H9 (cell line): ENCODE measurements at regions not wholly inside any gene's neighbourhood (a gene's known extent, or its start where the extent isn't known, plus 50 kb on each side); places are given as distances from the start of the nearest gene placed in this dataset.

Source experiments
- DNase-seq: peaks from one replicate; pipeline ENCODE4 v3.0.0-alpha.2; 2017
- H2AFZ ChIP-seq: one replicate; pipeline ENCODE4 v1.6.1; 2013; ENCODE audit warnings: mild to moderate bottlenecking, low read length, control low read depth, moderate library complexity
- H2AK5ac ChIP-seq: 2 replicates; pipeline ENCODE4 v1.6.1; 2013; ENCODE audit warnings: low read length, control low read depth, mixed read lengths; ENCODE audit not compliant: insufficient read length
- H2BK120ac ChIP-seq: one replicate; pipeline ENCODE4 v1.6.1; 2013; ENCODE audit warnings: low read depth, mild to moderate bottlenecking, low read length, control low read depth, inconsistent platforms; ENCODE audit not compliant: poor library complexity, severe bottlenecking
- H2BK12ac ChIP-seq: 2 replicates; pipeline ENCODE4 v1.6.1; 2013; ENCODE audit warnings: low read length, control low read depth, mixed read lengths, low read depth; ENCODE audit not compliant: insufficient read length
- H2BK15ac ChIP-seq: 2 replicates; pipeline ENCODE4 v1.6.1; 2013; ENCODE audit warnings: low read depth, low read length, control low read depth
- H2BK20ac ChIP-seq: one replicate; pipeline ENCODE4 v1.6.1; 2013; ENCODE audit warnings: low read depth, mild to moderate bottlenecking, low read length, control low read depth, inconsistent platforms; ENCODE audit not compliant: poor library complexity, severe bottlenecking
- H2BK5ac ChIP-seq: 2 replicates; pipeline ENCODE4 v1.6.1; 2013; ENCODE audit warnings: low read length, control low read depth, mixed read lengths; ENCODE audit not compliant: insufficient read length
- H3K14ac ChIP-seq: 2 replicates; pipeline ENCODE4 v1.6.1; 2013; ENCODE audit warnings: low read length, control low read depth; ENCODE audit not compliant: insufficient read depth
- H3K18ac ChIP-seq: 2 replicates; pipeline ENCODE4 v1.6.1; 2013; ENCODE audit warnings: low read depth, mild to moderate bottlenecking, mixed read lengths, low read length, control low read depth; ENCODE audit not compliant: insufficient read length
- H3K23ac ChIP-seq: 2 replicates; pipeline ENCODE4 v1.6.1; 2013; ENCODE audit warnings: low read length, control low read depth, mixed read lengths, low read depth; ENCODE audit not compliant: insufficient read length
- H3K23me2 ChIP-seq: 2 replicates; pipeline ENCODE4 v1.6.1; 2013; ENCODE audit warnings: low read depth, mild to moderate bottlenecking, mixed read lengths, low read length, control low read depth; ENCODE audit not compliant: insufficient read length, poor library complexity, severe bottlenecking
- H3K27ac ChIP-seq: 2 replicates; pipeline ENCODE4 v1.5.1; 2013; ENCODE audit warnings: low read length, control low read depth, mixed read lengths, low read depth; ENCODE audit not compliant: insufficient read length
- H3K27me3 ChIP-seq: 2 replicates; pipeline ENCODE4 v1.6.1; 2013; ENCODE audit warnings: low read length, control low read depth, inconsistent platforms; ENCODE audit not compliant: insufficient read depth
- H3K4ac ChIP-seq: 2 replicates; pipeline ENCODE4 v1.6.1; 2013; ENCODE audit warnings: low read depth, mild to moderate bottlenecking, control low read depth, inconsistent platforms, low read length, moderate library complexity
- H3K4me1 ChIP-seq: 2 replicates; pipeline ENCODE4 v1.6.1; 2013; ENCODE audit warnings: low read length, control low read depth, inconsistent platforms; ENCODE audit not compliant: insufficient read depth
- H3K4me2 ChIP-seq: 2 replicates; pipeline ENCODE4 v1.6.1; 2013; ENCODE audit warnings: low read length, control low read depth, mixed read lengths; ENCODE audit not compliant: insufficient read length, insufficient read depth
- H3K56ac ChIP-seq: 2 replicates; pipeline ENCODE4 v1.6.1; 2013; ENCODE audit warnings: low read depth, mild to moderate bottlenecking, mixed read lengths, low read length, control low read depth; ENCODE audit not compliant: insufficient read length
- H3K79me1 ChIP-seq: 2 replicates; pipeline ENCODE4 v1.6.1; 2013; ENCODE audit warnings: low read depth, mild to moderate bottlenecking, moderate library complexity, low read length, control low read depth, inconsistent platforms; ENCODE audit not compliant: insufficient read depth, poor library complexity, severe bottlenecking
- H3K79me2 ChIP-seq: 2 replicates; pipeline ENCODE4 v1.6.1; 2013; ENCODE audit warnings: low read length, control low read depth, inconsistent platforms; ENCODE audit not compliant: insufficient read depth
- H3K9ac ChIP-seq: 2 replicates; pipeline ENCODE4 v1.6.1; 2013; ENCODE audit warnings: low read length, control low read depth, mixed read lengths; ENCODE audit not compliant: insufficient read length; ENCODE audit errors: extremely low read depth
- H3K9me3 ChIP-seq: one replicate; pipeline ENCODE4 v1.6.1; 2013; ENCODE audit warnings: low read depth, low read length, inconsistent platforms; ENCODE audit not compliant: control insufficient read depth
- H3T11ph ChIP-seq: one replicate; pipeline ENCODE4 v1.6.1; 2013; ENCODE audit warnings: mild to moderate bottlenecking, low read length, control low read depth, inconsistent platforms
- H4K20me1 ChIP-seq: one replicate; pipeline ENCODE4 v1.6.1; 2013; ENCODE audit not compliant: control insufficient read depth, insufficient read length, insufficient read depth
- H4K5ac ChIP-seq: 2 replicates; pipeline ENCODE4 v1.6.1; 2013; ENCODE audit warnings: low read depth, mild to moderate bottlenecking, mixed read lengths, low read length, control low read depth; ENCODE audit not compliant: insufficient read length
- H4K8ac ChIP-seq: replicated peaks from 2 replicates; pipeline ENCODE4 v1.6.1; 2013; ENCODE audit warnings: low read length, control low read depth, mixed read lengths, low read depth; ENCODE audit not compliant: insufficient read length
- H4K91ac ChIP-seq: 2 replicates; pipeline ENCODE4 v1.6.1; 2013; ENCODE audit warnings: low read depth, mild to moderate bottlenecking, moderate library complexity, mixed read lengths, low read length, control low read depth; ENCODE audit not compliant: insufficient read length
- H3K27ac Mint-ChIP-seq, 3 experiments: 2 replicates in 2 of 3; 3 replicates in 1 of 3; pipeline ENCODE4 v1.8.0; 2020 to 2021; ENCODE audit warnings: mixed read lengths in 3 of 3, mild to moderate bottlenecking in 1 of 3, moderate library complexity in 1 of 3
- H3K27me3 Mint-ChIP-seq: 2 replicates; pipeline ENCODE4 v1.8.0; 2021; ENCODE audit warnings: low read depth, mild to moderate bottlenecking, moderate library complexity, mixed read lengths
- H3K36me3 Mint-ChIP-seq, 3 experiments: 2 replicates in 2 of 3; 3 replicates in 1 of 3; pipeline ENCODE4 v1.8.0; 2020 to 2021; ENCODE audit warnings: low read depth in 3 of 3, mixed read lengths in 3 of 3; ENCODE audit not compliant: insufficient read depth in 1 of 3
- H3K4me1 Mint-ChIP-seq, 2 experiments: 2 replicates each; pipeline ENCODE4 v1.8.0; 2020; ENCODE audit warnings: mixed read lengths in 2 of 2
- H3K4me3 Mint-ChIP-seq, 2 experiments: 2 replicates in 1 of 2; 3 replicates in 1 of 2; pipeline ENCODE4 v1.8.0; 2020 to 2021; ENCODE audit warnings: mild to moderate bottlenecking in 2 of 2, mixed read lengths in 2 of 2, moderate library complexity in 1 of 2
- H3K9me3 Mint-ChIP-seq, 2 experiments: 2 replicates in 1 of 2; 3 replicates in 1 of 2; pipeline ENCODE4 v1.8.0; 2020; ENCODE audit warnings: mild to moderate bottlenecking in 2 of 2, mixed read lengths in 2 of 2, moderate library complexity in 1 of 2
- CTCF ChIP-seq: fragments of 200-600 bp; sonication (generic); conservative IDR thresholded peaks from 3 replicates; pipeline ENCODE4 v1.8.0; 2021; ENCODE audit warnings: antibody characterized with exemption, mild to moderate bottlenecking
- WGBS: extraction: QIAGEN DNeasy Blood & Tissue Kit; methylation state at CpG from one replicate; pipeline ENCODE4 v1.1.7; 2013; ENCODE audit warnings: missing lambda C conversion rate, low lambda C conversion rate, mixed read lengths; ENCODE audit not compliant: insufficient read length; ENCODE audit errors: extremely low coverage; 5-methylcytosine and 5-hydroxymethylcytosine counted together

DNA sequence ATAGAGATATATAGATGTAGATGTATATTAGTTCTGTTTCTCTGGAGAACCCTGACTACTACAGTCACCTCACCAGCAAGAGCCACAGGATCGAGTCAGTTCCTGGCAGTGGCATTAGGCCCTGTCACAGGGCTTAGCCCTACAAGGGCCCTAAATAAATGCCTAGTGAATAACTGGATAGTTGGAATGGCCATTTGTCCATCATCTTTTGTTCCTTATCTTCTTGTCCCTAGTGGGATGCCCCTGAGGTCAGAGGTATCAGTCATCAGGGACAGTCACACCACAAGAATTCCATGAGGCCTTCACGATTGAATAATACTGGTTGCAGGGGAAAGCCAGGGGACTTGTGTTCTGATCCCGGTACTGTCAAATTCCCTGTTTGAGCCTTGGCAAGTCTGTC, 204.9 kb upstream of the PPP2R3A start:
- H3K18ac ChIP-seq, result no peak overlapping the region
- no peak overlapping the region for H4K8ac ChIP-seq
- WGBS, result no CpG with 5 or more reads among the region's 3 CpGs
- H2AFZ ChIP-seq, result no peak overlapping the region
- H3K27ac Mint-ChIP-seq, result no peak overlapping the region
- no peak overlapping the region for H2AK5ac ChIP-seq
- H3K9me3 ChIP-seq, result no peaks in the 10 kb centered on the region
- no peak overlapping the region for H2BK15ac ChIP-seq
- H2BK5ac ChIP-seq, result no peak overlapping the region
- no peak for DNase-seq
- no peak overlapping the region for H2BK20ac ChIP-seq
- no peak overlapping the region for H3K56ac ChIP-seq
- H3K27me3 Mint-ChIP-seq, result peaks cover 6% of the 10 kb centered on the region
- H4K91ac ChIP-seq, result no peak overlapping the region
- no peak overlapping the region for H4K5ac ChIP-seq
- no peaks in the 10 kb centered on the region for H3K23me2 ChIP-seq
- TF ChIP-seq CTCF, result no peak
- peaks cover 3 to 8% of the 10 kb centered on the region in 2 experiments; a peak in 4 of 5 replicates for H3K9me3 Mint-ChIP-seq
- H3K9ac ChIP-seq, result no peak overlapping the region
- H3K4ac ChIP-seq, result no peak overlapping the region
- H3K4me3 Mint-ChIP-seq, result no peak overlapping the region
- no peaks in the 10 kb centered on the region for H3K79me2 ChIP-seq
- no peak overlapping the region for H3T11ph ChIP-seq
- H3K23ac ChIP-seq, result no peak overlapping the region
- H3K27me3 ChIP-seq, result no peaks in the 10 kb centered on the region
- no peak overlapping the region for H3K27ac ChIP-seq
- H3K36me3 Mint-ChIP-seq, result peaks cover 0 to 9% (median 2%) of the 10 kb centered on the region in 3 experiments; a peak in 3 of 7 replicates
- no peak overlapping the region for H2BK120ac ChIP-seq
- H2BK12ac ChIP-seq, result no peak overlapping the region
- no peaks in the 10 kb centered on the region for H3K79me1 ChIP-seq
- H3K4me1 ChIP-seq, result no peaks in the 10 kb centered on the region
- H3K4me1 Mint-ChIP-seq, result peaks cover 7 to 12% of the 10 kb centered on the region in 2 experiments
- no peak overlapping the region for H3K14ac ChIP-seq
- no peaks in the 10 kb centered on the region for H4K20me1 ChIP-seq
- H3K4me2 ChIP-seq, result no peak overlapping the region
